GM19035 (cell line): ENCODE measurements at regions not wholly inside any gene's neighbourhood (a gene's known extent, or its start where the extent isn't known, plus 50 kb on each side); places are given as distances from the start of the nearest gene placed in this dataset.
"Not testable (repeated sequence)": the region's sequence is repeated elsewhere in the genome, so short reads cannot be mapped to it uniquely, and the experiment has no call there.

ENCODE experiments used
- ATAC-seq: cut with Tn5 transposase; IDR thresholded peaks from one replicate; pipeline ENCODE4 v1.9.1; 2021; ENCODE audit not compliant: unreplicated experiment

DNA sequence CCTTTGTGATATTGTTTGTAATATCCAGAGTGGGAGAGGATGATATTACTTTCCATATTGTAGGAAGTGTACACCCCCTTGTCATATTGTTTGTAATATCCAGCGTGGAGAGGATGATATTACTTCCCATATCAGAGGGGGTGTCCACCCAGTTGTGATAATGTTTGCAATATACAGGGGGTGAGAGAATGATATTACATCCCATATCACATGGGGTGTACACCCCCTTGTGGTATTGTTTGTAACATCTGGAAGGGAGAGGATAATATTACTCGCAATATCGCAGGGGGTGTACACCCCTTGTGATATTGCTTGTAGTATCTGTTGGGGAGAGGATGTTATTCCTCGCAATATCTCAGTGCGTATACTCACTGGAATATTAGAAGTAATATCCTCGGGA lies 61.5 kb downstream of the PRSS23 start:
- no peak for ATAC-seq

DNA sequence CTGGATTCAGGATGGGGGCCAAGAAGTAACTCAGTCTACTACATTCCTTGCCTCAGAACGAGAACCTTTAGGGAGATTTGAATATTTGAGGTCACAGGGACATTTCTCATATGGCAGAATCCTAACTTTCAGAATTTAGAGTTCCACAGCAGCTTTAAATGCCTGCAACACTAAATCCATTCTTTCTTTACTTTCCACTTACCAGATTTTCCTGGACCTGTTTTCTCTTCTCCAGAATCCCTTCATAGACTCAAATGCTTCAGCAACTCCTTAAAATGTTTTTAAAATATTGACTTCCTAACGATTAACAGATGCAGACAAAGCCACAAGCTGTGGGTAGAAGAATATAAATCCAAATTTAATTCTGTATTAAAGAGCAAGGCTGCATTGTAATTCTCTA lies 63.1 kb downstream of the PRSS23 start:
- ATAC-seq = no peak

DNA sequence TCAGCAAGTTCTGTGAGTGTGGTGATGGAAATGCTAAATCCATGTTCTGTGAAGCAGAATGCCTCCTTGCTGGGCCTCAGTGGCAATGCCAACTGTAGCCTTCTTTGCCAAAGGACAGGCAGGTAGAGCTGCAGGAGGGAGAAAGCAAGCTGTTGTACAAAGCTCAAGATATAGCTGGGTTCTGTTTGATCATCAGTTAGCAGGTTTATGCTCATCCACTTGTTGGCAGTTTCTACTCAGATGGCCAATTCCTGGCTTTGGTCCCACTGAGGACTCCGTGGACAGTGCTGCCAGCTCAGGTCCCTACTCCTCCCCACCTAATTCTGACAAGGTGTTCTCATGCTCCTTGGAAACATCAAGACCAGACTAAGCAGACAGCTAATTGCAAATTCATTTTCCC lies 65.1 kb downstream of the PRSS23 start:
- no peak for ATAC-seq

DNA sequence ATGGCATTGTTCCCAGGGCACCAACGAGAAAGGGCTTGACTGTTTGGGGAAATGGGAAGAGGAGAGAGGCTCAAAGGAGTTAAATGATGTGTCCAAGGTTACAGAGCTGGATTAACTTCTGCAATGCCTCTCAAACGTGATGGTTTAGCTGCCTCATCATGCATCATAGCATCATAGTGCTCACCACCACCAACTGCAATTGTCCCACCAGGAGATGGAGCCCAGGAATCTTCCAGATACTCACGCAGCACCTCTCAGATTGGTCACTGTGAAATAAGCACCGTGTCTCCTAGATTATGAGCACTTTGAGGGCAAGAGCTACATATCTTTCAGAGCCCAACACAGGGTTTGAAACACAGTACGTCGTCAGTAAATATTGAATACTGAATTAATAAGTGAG lies 69.2 kb downstream of the PRSS23 start:
- no peak for ATAC-seq

DNA sequence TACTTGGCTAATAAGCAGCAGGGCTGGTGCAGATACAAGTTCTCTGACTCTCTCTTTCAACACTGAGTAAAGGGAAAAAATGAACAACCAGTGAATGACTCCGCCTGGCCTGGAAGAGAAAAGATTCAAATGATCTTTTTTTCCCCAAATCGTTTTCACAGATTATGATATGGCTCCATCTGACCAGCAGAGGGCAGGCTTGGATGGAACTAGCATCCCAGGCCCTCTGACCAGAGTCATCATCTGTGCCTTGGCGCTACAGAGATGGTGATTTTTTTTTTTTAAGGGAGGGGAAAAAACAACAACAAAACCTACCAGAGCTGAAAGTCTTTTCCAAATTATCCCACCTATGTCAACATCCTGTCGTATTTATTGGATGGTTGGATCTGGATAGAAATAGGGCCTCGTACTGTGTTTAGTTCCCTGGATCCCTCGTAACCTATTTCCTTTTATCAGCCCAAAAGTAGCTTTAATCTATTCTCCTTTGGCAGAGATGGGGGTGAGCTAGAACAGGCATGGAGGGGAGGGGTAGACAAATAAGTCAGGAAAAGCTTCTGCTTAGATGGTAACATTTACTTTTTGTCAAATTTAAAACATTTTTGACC lies 69.7 kb downstream of the PRSS23 start:
- ATAC-seq = peak; percentile 91

DNA sequence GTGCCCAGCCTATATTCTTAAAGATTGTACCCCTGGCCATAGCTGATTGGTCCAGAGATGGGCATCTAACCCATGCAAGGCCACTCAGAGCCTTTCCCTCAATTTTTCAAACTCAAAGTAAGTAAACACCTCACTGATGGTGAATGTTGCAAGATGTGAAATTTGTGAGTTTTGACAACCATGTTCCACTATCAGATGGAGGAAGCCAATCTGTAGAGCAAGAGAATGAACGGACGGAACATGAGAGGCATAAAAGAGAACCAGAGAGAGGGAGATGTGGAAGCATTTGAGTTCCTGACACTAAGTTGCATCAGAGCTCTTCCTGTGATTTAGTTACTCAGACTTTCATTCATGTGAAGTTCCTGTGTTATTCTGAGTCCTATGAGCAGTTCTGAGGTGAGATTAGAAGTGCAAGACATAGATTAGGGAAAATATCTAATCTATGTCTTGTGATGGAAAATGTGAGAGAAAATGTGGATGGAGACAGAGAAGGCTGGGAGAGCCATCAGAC lies 73.3 kb downstream of the PRSS23 start:
- no peak for ATAC-seq

DNA sequence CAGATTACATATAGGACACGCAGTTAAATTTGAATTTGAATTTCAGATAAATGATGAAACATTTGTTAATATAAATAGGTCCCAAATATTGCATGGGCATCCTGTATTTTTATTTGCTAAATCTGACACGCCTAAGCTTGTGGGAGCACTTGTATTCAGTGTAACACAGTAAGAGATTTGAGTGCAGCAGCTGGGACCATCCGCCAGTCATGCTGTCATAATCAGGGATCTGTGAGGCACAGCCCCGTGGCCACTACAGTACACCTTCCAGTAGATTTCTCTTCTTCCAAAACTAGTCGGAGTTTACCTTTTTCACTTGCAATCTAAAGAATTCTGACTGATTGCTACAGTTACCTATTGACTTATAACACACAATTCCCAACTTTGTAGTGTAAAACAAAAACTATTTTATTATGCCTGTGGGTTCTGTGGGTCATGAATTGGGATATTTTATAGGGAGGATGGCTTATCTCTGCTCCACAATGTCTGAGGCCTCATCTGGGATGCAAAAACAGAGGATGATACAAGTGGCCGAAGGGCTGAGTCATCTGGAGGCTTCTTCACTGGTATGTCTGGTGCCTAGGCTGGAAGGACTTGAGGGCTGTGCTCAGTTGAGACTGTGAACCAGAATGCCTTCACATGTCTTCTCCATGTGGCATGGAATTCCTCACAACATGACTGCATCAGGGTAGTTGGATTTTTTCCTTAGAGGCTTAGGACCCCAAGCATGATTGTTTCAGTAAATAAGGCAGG lies 74.1 kb downstream of the PRSS23 start:
- ATAC-seq = no peak

DNA sequence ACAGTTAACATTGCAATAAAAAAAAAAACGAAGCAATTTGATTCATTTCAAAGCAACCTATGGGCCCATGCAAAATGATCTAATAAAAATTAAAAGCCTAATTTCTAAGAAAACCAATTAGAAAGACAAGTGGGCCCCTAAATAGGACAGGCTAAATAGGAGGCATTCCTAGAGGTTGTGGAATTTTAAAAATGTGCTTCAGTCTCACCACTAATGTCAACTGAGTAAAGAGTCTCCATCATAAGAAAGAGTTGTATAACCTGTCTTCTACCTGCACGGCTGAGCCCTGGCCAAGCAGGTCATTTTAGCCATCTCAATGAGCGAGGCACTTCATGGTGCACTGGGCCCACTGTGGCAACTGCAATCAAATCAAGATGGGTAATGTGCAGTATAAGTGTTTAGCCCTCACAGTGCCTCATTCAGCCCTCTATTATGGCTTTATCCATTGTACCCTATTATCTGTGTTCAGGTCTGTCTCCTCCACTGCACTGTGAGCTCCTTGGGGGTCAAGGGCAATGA lies 76.4 kb downstream of the PRSS23 start:
- ATAC-seq = no peak

DNA sequence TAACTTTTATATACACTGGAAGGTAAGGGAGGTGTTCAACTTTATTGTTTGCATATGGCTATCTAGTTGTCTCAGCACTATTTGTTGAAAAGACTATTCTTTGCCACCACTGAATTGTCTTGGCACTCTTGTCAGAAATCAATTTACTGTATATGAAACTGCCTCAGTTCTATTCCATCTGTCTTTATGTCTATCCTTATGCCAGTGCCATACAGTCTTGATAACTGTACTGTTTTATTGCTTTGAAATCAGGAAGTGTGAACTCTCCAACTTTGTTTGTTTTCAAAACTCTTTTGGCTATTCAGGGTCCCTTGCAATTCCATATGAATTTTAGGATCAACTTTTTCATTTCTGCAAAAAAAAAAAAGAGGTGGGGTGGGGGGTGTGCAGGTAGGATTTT lies 77.2 kb downstream of the PRSS23 start:
- no peak for ATAC-seq

DNA sequence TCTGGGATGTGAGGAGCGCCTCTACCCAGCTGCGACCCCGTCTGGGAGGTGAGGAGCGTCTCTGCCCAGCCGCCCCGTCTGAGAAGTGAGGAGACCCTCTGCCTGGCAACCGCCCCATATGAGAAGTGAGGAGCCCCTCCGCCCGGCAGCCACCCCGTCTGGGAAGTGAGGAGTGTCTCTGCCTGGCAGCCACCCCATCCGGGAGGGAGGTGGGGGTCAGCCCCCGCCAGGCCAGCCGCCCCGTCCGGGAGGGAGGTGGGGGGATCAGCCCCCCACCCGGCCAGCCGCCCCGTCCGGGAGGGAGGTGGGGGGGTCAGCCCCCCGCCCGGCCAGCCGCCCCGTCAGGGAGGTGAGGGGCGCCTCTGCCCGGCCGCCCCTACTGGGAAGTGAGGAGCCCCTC lies 76.0 kb downstream of the FZD4 start:
- not testable (repeated sequence) for ATAC-seq

DNA sequence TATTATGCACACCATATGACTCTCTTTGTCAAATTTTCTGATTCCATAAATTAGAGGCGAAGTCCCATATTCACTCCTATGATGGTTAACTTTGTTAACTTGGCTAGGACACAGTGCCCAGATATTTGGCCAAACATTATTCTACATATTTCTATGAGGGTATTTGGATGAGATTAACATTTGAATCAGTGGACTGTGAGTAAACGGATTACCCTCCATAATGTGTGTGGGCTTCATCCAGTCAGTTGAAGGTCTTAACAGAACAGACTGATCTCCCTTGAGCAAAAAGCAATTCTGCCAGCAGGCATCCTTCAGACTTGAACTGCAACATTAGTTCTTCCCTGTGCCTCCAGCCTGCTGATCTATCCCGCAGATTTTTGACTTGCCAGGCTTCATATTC lies 69.9 kb downstream of the FZD4 start:
- no peak for ATAC-seq

DNA sequence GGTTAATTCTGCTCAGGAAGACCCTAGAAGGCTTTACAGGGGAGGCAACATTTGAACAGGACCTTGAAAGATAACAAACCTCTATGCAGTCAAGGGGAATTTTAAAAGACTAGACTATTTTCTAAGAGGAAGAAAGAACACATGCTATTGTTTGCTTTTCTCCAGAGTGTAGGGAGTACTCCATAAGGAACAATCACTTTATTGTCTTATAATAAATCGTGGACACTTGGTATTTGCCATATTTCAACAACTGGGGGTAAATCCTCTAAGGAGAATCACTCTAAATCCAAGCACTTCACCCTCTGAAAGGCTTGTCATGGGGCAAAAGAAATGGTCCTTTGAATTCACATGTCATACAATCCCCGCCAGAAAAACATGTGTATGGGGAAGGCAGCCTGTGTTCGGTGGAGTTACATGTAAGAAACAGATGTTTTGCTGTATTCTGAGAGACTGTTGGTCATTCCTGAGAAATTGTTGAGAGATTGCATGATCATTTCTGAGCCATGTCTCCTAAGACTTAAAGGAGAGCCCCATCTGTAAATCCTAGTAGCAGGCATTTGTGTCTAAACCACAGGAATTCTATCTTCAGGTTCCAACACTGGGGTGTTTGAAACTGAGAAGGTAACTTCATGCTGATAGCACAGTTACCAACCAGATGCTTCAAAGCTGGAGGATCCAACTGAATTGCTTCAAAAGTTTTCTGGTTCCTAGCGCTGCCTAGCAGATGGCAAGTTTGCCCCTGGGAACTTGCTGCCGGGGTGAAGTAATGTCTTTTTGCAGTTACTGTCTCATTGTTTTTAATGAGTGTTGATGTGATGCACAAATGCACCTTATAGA lies 66.8 kb downstream of the FZD4 start:
- ATAC-seq = no peak

DNA sequence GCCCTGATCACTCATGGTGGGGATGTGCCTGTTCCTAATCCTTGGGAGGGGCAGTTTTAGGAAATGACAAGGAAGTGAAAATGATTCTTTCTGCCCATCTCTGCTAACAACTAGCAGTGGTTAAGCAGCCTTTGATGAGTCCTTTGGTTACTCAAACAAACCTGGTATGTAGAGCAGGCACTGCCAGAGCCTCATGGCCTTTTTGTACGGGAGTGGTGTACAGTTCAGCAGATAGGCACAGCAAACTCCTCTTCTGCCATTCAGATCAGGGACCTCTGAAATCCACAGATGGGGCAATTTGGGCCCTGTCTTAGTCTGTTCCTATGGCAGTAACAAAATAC lies 66.2 kb downstream of the FZD4 start:
- no peak for ATAC-seq

DNA sequence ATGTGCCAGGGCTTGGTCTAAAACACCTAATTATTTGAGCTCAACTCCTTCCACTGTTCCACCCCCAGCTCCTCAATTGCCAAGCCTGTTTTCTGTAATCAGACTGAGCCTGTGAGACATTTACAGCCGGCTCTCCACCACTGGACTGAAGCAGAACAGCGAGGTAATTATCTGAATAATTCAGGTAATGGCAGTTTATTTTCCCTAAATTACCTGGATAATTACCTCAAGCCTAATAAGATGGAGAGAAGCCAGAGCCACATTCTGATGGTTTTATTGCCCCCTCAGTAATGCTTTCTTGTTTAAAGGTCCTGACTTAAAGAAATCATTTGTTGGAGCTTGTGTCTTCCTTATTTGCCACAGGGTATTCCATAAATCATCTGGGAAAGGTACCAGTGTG lies 64.2 kb downstream of the FZD4 start:
- no peak for ATAC-seq

DNA sequence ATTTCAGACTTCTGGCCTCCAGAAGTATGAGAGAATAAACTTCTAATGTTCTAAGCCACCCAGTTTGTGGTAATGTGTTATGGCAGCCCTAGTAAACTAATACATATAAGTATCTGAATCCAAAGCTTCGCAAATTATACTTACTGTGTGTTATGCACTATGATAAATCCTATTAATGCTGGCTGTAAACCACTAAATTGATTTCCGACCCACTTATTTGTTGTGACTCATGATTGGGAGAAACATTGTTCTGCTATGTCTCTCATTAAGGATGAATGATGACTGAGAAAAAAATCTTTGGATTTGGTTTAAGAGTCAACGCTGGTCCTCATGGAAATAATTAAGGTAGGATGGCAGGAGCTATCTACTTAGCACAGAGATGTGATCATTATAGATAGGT lies 62.0 kb downstream of the FZD4 start:
- ATAC-seq = no peak
